WTC11 (cell line): ENCODE measurements at regions not wholly inside any gene's neighbourhood (a gene's known extent, or its start where the extent isn't known, plus 50 kb on each side); places are given as distances from the start of the nearest gene placed in this dataset.

Experiments used
- ATF1 ChIP-seq: sonication (generic); formaldehyde crosslinking; IDR thresholded peaks from 2 replicates; pipeline ENCODE4 v1.8.1; 2023; ENCODE audit warnings: mild to moderate bottlenecking, moderate library complexity, missing genetic modification reagents
- ZNF121 ChIP-seq: sonication (generic); formaldehyde crosslinking; IDR thresholded peaks from 2 replicates; pipeline ENCODE4 v1.8.0; 2023; ENCODE audit warnings: missing genetic modification reagents
- TF ChIP-seq, protein P1 (sequence below): fragments of 200-600 bp; IDR thresholded peaks from 2 replicates; pipeline ENCODE4 v1.8.0; 2022; ENCODE audit warnings: antibody characterized with exemption

DNA sequence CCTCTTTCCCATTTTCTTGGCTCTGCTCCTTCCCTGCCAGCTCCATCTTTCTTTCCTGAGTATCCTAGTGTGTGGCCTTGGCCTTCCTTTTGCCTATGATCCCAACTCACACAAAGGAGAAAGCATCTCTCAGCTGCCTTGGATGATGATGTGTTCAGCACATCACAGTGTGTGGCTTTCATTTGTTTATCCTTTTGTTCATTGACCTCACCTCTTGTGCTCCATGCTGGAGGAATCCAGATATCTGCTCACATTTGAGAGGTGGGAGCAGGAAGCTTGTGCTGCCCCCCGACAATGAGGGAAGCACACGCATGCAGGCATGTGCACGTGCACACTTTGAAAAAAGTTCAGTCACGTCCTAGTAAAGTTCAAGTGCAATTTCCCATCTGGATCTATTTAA, 131.0 kb downstream of the SMIM20 start:
- TF ChIP-seq, protein P1, sequence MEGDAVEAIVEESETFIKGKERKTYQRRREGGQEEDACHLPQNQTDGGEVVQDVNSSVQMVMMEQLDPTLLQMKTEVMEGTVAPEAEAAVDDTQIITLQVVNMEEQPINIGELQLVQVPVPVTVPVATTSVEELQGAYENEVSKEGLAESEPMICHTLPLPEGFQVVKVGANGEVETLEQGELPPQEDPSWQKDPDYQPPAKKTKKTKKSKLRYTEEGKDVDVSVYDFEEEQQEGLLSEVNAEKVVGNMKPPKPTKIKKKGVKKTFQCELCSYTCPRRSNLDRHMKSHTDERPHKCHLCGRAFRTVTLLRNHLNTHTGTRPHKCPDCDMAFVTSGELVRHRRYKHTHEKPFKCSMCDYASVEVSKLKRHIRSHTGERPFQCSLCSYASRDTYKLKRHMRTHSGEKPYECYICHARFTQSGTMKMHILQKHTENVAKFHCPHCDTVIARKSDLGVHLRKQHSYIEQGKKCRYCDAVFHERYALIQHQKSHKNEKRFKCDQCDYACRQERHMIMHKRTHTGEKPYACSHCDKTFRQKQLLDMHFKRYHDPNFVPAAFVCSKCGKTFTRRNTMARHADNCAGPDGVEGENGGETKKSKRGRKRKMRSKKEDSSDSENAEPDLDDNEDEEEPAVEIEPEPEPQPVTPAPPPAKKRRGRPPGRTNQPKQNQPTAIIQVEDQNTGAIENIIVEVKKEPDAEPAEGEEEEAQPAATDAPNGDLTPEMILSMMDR: no peak
- TF ChIP-seq ATF1 (CRISPR knock-in tag): no peak
- TF ChIP-seq ZNF121 (CRISPR knock-in tag): no peak
